H1 (cell line): ENCODE measurements at regions not wholly inside any gene's neighbourhood (a gene's known extent, or its start where the extent isn't known, plus 50 kb on each side); places are given as distances from the start of the nearest gene placed in this dataset.

Experiments used
- CTCF ChIA-PET: fragments of 300-600 bp; sonication (Branson Sonifier 250); formaldehyde crosslinking; loops from one replicate; lab custom pipeline; 2021; ENCODE audit not compliant: partially characterized antibody; lab: Charles Lee
- POLR2A ChIA-PET: fragments of 300-600 bp; sonication (Branson Sonifier 250); formaldehyde crosslinking; loops from one replicate; lab custom pipeline; 2021; ENCODE audit warnings: inconsistent platforms; ENCODE audit not compliant: partially characterized antibody; lab: Charles Lee
- DNase-seq, 2 experiments: peaks; one replicate each; pipeline versions ENCODE4 v3.0.0 to v3.0.0-alpha.2; 2010 to 2022; ENCODE audit warnings: low spot score in 2 of 2, low read depth in 1 of 2, mixed read lengths in 1 of 2
- FAIRE-seq: peaks from 2 replicates; lab custom pipeline; 2011; peaks lifted over from hg19 to GRCh38; lab: Jason Lieb, UNC
- H2AFZ ChIP-seq: 2 replicates; pipeline ENCODE4 v1.8.1; 2012; ENCODE audit warnings: low read length, inconsistent platforms
- H2AK5ac ChIP-seq: 2 replicates; pipeline ENCODE4 v1.6.1; 2013; ENCODE audit warnings: low read depth, low read length
- H2BK120ac ChIP-seq: replicated peaks from 2 replicates; pipeline ENCODE3; 2013; ENCODE audit warnings: low read depth, low read length, inconsistent platforms
- H2BK12ac ChIP-seq: 2 replicates; pipeline ENCODE4 v1.6.1; 2013; ENCODE audit warnings: low read depth, low read length
- H2BK15ac ChIP-seq: 2 replicates; pipeline ENCODE4 v1.6.1; 2013; ENCODE audit warnings: low read length
- H2BK20ac ChIP-seq: 2 replicates; pipeline ENCODE4 v1.6.1; 2013; ENCODE audit warnings: low read length
- H2BK5ac ChIP-seq: 2 replicates; pipeline ENCODE4 v1.6.1; 2013; ENCODE audit warnings: low read depth, low read length
- H3K14ac ChIP-seq: 2 replicates; pipeline ENCODE4 v1.6.1; 2013; ENCODE audit warnings: inconsistent platforms; ENCODE audit not compliant: insufficient read length
- H3K18ac ChIP-seq: 2 replicates; pipeline ENCODE4 v1.6.1; 2013; ENCODE audit warnings: low read length; ENCODE audit errors: extremely low read depth
- H3K23ac ChIP-seq: 2 replicates; pipeline ENCODE4 v1.6.1; 2013; ENCODE audit warnings: inconsistent platforms; ENCODE audit not compliant: insufficient read length
- H3K23me2 ChIP-seq: 2 replicates; pipeline ENCODE4 v1.6.1; 2013; ENCODE audit warnings: low read depth, low read length
- H3K27ac ChIP-seq: 2 replicates; pipeline ENCODE4 v1.6.1; 2011; ENCODE audit warnings: low read depth, low read length, inconsistent platforms
- H3K27me3 ChIP-seq, 4 experiments: replicated peaks in 1 of 4; 1 replicate in 1 of 4; 2 replicates in 3 of 4; pipeline versions ENCODE4 v1.6.1 to v1.8.1; 2011 to 2013; ENCODE audit warnings: low read length in 3 of 4, mild to moderate bottlenecking in 3 of 4, inconsistent platforms in 2 of 4, mixed read lengths in 2 of 4, moderate library complexity in 1 of 4; ENCODE audit not compliant: control insufficient read depth in 3 of 4, insufficient read depth in 3 of 4; ENCODE audit errors: extremely low read depth in 1 of 4
- H3K36me3 ChIP-seq, 4 experiments: 2 replicates each; pipeline versions ENCODE4 v1.6.1 to v1.8.1; 2011 to 2013; ENCODE audit warnings: mild to moderate bottlenecking in 4 of 4, low read length in 3 of 4, moderate library complexity in 2 of 4, control low read depth in 1 of 4, inconsistent platforms in 1 of 4; ENCODE audit not compliant: insufficient read depth in 4 of 4, control insufficient read depth in 2 of 4
- H3K4ac ChIP-seq: replicated peaks from 2 replicates; pipeline ENCODE3; 2013; ENCODE audit warnings: low read length, low read depth, mixed read lengths, inconsistent platforms; ENCODE audit not compliant: insufficient read length
- H3K4me1 ChIP-seq, 4 experiments: replicated peaks in 1 of 4; 1 replicate in 1 of 4; 2 replicates in 3 of 4; pipeline versions ENCODE4 v1.6.1 to v1.8.1; 2011 to 2013; ENCODE audit warnings: low read length in 3 of 4, inconsistent platforms in 2 of 4, mixed read lengths in 1 of 4; ENCODE audit not compliant: insufficient read depth in 4 of 4, control insufficient read depth in 3 of 4
- H3K4me2 ChIP-seq, 2 experiments: 2 replicates each; pipeline versions ENCODE4 v1.6.1 to v1.8.1; 2011 to 2013; ENCODE audit warnings: low read depth in 2 of 2, low read length in 2 of 2, control low read depth in 1 of 2, inconsistent platforms in 1 of 2, mild to moderate bottlenecking in 1 of 2; ENCODE audit not compliant: insufficient read depth in 1 of 2
- H3K4me3 ChIP-seq, 4 experiments: fragments of 200-600, 300-600 bp in 1 of 4; sonication (generic), shearing (Covaris generic), sonication (Bioruptor Twin) in 1 of 4; 2 replicates each; pipeline versions ENCODE4 v1.5.1 to v1.8.1; 2011 to 2016; ENCODE audit warnings: low read length in 4 of 4, low read depth in 3 of 4, control low read depth in 2 of 4, inconsistent platforms in 2 of 4, mild to moderate bottlenecking in 2 of 4, mixed read lengths in 1 of 4, moderate library complexity in 1 of 4; ENCODE audit not compliant: insufficient read depth in 2 of 4; ENCODE audit errors: extremely low read depth in 1 of 4
- H3K56ac ChIP-seq: replicated peaks from 2 replicates; pipeline ENCODE3; 2013; ENCODE audit warnings: low read depth, mild to moderate bottlenecking, mixed read lengths, low read length, inconsistent platforms; ENCODE audit not compliant: insufficient read length
- H3K79me1 ChIP-seq: 2 replicates; pipeline ENCODE4 v1.6.1; 2013; ENCODE audit warnings: low read depth, low read length, control low read depth
- H3K79me2 ChIP-seq, 2 experiments: 2 replicates each; pipeline versions ENCODE4 v1.6.1 to v1.8.1; 2012 to 2013; ENCODE audit warnings: low read length in 2 of 2, mild to moderate bottlenecking in 2 of 2, inconsistent platforms in 1 of 2; ENCODE audit not compliant: insufficient read depth in 2 of 2, control insufficient read depth in 1 of 2
- H3K9ac ChIP-seq, 4 experiments: replicated peaks in 1 of 4; 1 replicate in 1 of 4; 2 replicates in 3 of 4; pipeline versions ENCODE4 v1.6.1 to v1.8.1; 2011 to 2013; ENCODE audit warnings: low read depth in 3 of 4, low read length in 3 of 4, control low read depth in 2 of 4, mild to moderate bottlenecking in 2 of 4, moderate library complexity in 2 of 4, inconsistent platforms in 1 of 4; ENCODE audit errors: extremely low read depth in 1 of 4
- H3K9me3 ChIP-seq, 2 experiments: 2 replicates each; pipeline versions ENCODE4 v1.6.1 to v1.8.1; 2012 to 2013; ENCODE audit warnings: mild to moderate bottlenecking in 2 of 2, moderate library complexity in 2 of 2, control low read depth in 1 of 2, inconsistent platforms in 1 of 2, low read depth in 1 of 2, low read length in 1 of 2, mixed read lengths in 1 of 2; ENCODE audit not compliant: insufficient read depth in 2 of 2
- H4K20me1 ChIP-seq, 2 experiments: replicated peaks in 1 of 2; 2 replicates each; pipeline versions ENCODE3 to v1.8.1; 2011 to 2013; ENCODE audit warnings: inconsistent platforms in 2 of 2, low read length in 2 of 2, mild to moderate bottlenecking in 1 of 2; ENCODE audit not compliant: insufficient read depth in 2 of 2, control insufficient read depth in 1 of 2
- H4K5ac ChIP-seq: 2 replicates; pipeline ENCODE4 v1.6.1; 2013; ENCODE audit warnings: low read length, low read depth, mixed read lengths, inconsistent platforms; ENCODE audit not compliant: insufficient read length
- H4K8ac ChIP-seq: 2 replicates; pipeline ENCODE4 v1.8.0; 2013; ENCODE audit warnings: mild to moderate bottlenecking, moderate library complexity, low read length, inconsistent platforms; ENCODE audit not compliant: insufficient read depth; ENCODE audit errors: extremely low read depth
- H4K91ac ChIP-seq: replicated peaks from 2 replicates; pipeline ENCODE3; 2013; ENCODE audit warnings: low read length, mixed read lengths, inconsistent platforms; ENCODE audit not compliant: insufficient read length
- CHD2 ChIP-seq: IDR thresholded peaks from 2 replicates; pipeline ENCODE4 v1.6.1; 2012; ENCODE audit warnings: low read length, improper control_type of control experiment
- CTBP2 ChIP-seq: IDR thresholded peaks from 2 replicates; pipeline ENCODE4 v1.7.0; 2011; ENCODE audit warnings: borderline replicate concordance, mild to moderate bottlenecking, moderate library complexity, mixed read lengths, low read length; ENCODE audit not compliant: insufficient read depth, insufficient read length
- E2F6 ChIP-seq: IDR thresholded peaks from 2 replicates; pipeline ENCODE4 v1.6.1; 2012; ENCODE audit warnings: inconsistent platforms
- GABPA ChIP-seq: IDR thresholded peaks from 2 replicates; pipeline ENCODE4 v1.6.1; 2011; ENCODE audit warnings: mild to moderate bottlenecking, low read length, moderate library complexity, borderline replicate concordance; ENCODE audit not compliant: insufficient read depth
- GTF2F1 ChIP-seq: IDR thresholded peaks from 2 replicates; pipeline ENCODE4 v1.6.1; 2012; ENCODE audit warnings: low read depth, low read length, improper control_type of control experiment, borderline replicate concordance
- HDAC2 ChIP-seq, 2 experiments: fragments of 300-600 bp in 1 of 2; sonication (generic) in 1 of 2; IDR thresholded peaks; 2 replicates each; pipeline ENCODE4 v1.6.1; 2011 to 2012; ENCODE audit warnings: low read depth in 2 of 2, low read length in 2 of 2, mild to moderate bottlenecking in 2 of 2, moderate library complexity in 2 of 2, borderline replicate concordance in 1 of 2, inconsistent platforms in 1 of 2
- NANOG ChIP-seq: IDR thresholded peaks from 2 replicates; pipeline ENCODE4 v1.6.1; 2011; ENCODE audit warnings: low read length, low read depth, mild to moderate bottlenecking, inconsistent platforms; ENCODE audit not compliant: insufficient read depth, poor library complexity, severe bottlenecking
- NRF1 ChIP-seq: IDR thresholded peaks from 2 replicates; pipeline ENCODE4 v1.6.1; 2011; ENCODE audit warnings: mild to moderate bottlenecking, low read depth, low read length, improper control_type of control experiment
- POU5F1 ChIP-seq: IDR thresholded peaks from 2 replicates; pipeline ENCODE4 v1.6.1; 2011; ENCODE audit warnings: low read depth, mild to moderate bottlenecking, low read length, moderate library complexity
- SUZ12 ChIP-seq: fragments of 200-600 bp; sonication (generic); IDR thresholded peaks from 2 replicates; pipeline ENCODE4 v1.6.1; 2012; ENCODE audit warnings: mild to moderate bottlenecking, inconsistent platforms, low read length, moderate library complexity, mixed read lengths
- ZNF274 ChIP-seq: IDR thresholded peaks from 2 replicates; pipeline ENCODE4 v1.7.0; 2012; ENCODE audit warnings: low read length, borderline replicate concordance; ENCODE audit errors: extremely low read depth
- WGBS, 2 experiments: shearing (Covaris generic) in 1 of 2; methylation state at CpG; one replicate each; pipeline versions ENCODE4 v1.1.6 to v1.1.7; 2013 to 2015; ENCODE audit warnings: low lambda C conversion rate in 2 of 2, mixed read lengths in 2 of 2, inconsistent platforms in 1 of 2, low coverage in 1 of 2, missing lambda C conversion rate in 1 of 2; ENCODE audit not compliant: insufficient replicate concordance in 2 of 2, insufficient coverage in 1 of 2, insufficient read length in 1 of 2; ENCODE audit errors: extremely low coverage in 1 of 2, missing lambda C conversion rate in 1 of 2; 5-methylcytosine and 5-hydroxymethylcytosine counted together

- 86% methylated on average over 6 of the region's 6 CpGs; no CpG with 5 or more reads in 1 of the 2 experiments for WGBS, 2 experiments
- no peak overlapping the region for H2BK12ac ChIP-seq
- peaks cover 0 to 5% (median 0%) of the 10 kb centered on the region in 4 experiments; a peak in 1 of 7 replicates for H3K4me1 ChIP-seq
- H2BK15ac ChIP-seq = no peak overlapping the region
- H3K23me2 ChIP-seq = no peaks in the 10 kb centered on the region
- H3K27ac ChIP-seq = no peak overlapping the region
- no peak overlapping the region for H3K4ac ChIP-seq
- ChIA-PET POLR2A (no interaction called here), CTCF (interaction anchor here (0.6 kb wide), 1 partner anchor 8 kb away, joined by 3 read pairs; no protein-coding TSS in a partner anchor)
- no peak overlapping the region for H2BK20ac ChIP-seq
- H3K23ac ChIP-seq = no peak overlapping the region
- no peak overlapping the region for H3K18ac ChIP-seq
- DNase-seq (no peak), FAIRE-seq (no peak)
- no peaks in the 10 kb centered on the region for H4K20me1 ChIP-seq
- no peak overlapping the region for H3K14ac ChIP-seq
- no peak overlapping the region for H4K8ac ChIP-seq
- no peak overlapping the region for H3K4me3 ChIP-seq
- H3K56ac ChIP-seq = no peak overlapping the region
- H3K79me2 ChIP-seq = no peaks in the 10 kb centered on the region
- H4K91ac ChIP-seq = no peak overlapping the region
- no peaks in the 10 kb centered on the region for H3K36me3 ChIP-seq
- H2AFZ ChIP-seq = no peak overlapping the region
- no peak overlapping the region for H3K9ac ChIP-seq
- H2BK120ac ChIP-seq = no peak overlapping the region
- H2BK5ac ChIP-seq = no peak overlapping the region
- no peaks in the 10 kb centered on the region; a peak in 1 of 7 replicates for H3K27me3 ChIP-seq
- H3K9me3 ChIP-seq = 0 out of 4 replicates have a peak, but pooled peaks cover 2 to 3% of the 10 kb centered on the region in 2 experiments
- no peak overlapping the region for H2AK5ac ChIP-seq
- H4K5ac ChIP-seq = no peak overlapping the region
- H3K4me2 ChIP-seq = no peak overlapping the region
- H3K79me1 ChIP-seq = no peaks in the 10 kb centered on the region
- TF ChIP-seq CTBP2 (no peak), GTF2F1 (no peak), CHD2 (no peak), POU5F1 (no peak), NANOG (no peak), GABPA (no peak), HDAC2 (IDR thresholded peaks at IDR 0.05; ENCODE audit: borderline replicate concordance in 1 of 2, low read depth in 2 of 2, low read length in 2 of 2) (no peak), E2F6 (no peak), ZNF274 (no peak), SUZ12 (no peak), NRF1 (no peak)
These were observed 397.4 kb downstream of the C6orf118 start for GRCh38 chr6:164911873-164912580.
